ENCODE measurements at regions not wholly inside any gene's neighbourhood (a gene's known extent, or its start where the extent isn't known, plus 50 kb on each side); places are given as distances from the start of the nearest gene placed in this dataset.
"Not testable (repeated sequence)": the region's sequence is repeated elsewhere in the genome, so short reads cannot be mapped to it uniquely, and the experiment has no call there.

DNA sequence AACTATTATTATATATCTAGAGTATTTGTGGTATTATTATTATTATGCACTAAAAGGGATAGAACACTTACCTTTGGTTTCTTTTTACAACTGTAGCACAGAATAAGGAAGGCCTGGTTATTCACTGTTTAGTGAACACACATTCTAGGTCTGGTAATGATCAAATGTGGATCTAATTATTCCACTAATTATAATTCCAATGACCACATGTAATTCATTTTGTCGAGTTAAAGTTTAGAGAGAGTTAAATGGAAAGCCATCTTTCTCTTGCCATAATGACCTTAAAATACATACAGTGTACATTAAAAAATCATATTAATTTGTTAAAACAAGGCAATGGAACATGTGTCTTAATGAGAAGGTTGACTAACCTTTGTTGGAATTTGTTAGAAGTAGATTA is 147.8 kb downstream of the SEM1 start:
- DNase-seq (ENCODE audit: low spot score): no peak

DNA sequence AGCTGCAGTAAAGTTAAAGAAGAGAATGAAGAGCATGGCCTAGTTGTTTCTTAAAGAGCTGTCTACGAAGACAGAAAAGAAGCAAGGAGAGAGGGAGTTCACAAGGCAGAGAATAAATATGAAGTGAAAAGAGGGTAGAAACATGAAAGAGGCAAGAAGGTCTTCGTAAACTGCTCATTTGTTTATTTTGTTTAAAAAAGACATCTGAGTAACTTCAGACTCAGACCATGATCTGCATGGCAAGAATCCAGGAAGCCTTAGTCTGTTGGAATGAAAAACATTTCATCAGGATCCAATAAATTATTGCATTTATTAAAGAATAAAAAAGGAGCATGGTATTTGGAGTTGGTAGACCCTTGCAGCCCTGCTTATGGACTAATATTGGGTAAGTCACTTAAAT is 151.1 kb downstream of the SEM1 start:
- peak; percentile 5 for DNase-seq (ENCODE audit: low spot score)

DNA sequence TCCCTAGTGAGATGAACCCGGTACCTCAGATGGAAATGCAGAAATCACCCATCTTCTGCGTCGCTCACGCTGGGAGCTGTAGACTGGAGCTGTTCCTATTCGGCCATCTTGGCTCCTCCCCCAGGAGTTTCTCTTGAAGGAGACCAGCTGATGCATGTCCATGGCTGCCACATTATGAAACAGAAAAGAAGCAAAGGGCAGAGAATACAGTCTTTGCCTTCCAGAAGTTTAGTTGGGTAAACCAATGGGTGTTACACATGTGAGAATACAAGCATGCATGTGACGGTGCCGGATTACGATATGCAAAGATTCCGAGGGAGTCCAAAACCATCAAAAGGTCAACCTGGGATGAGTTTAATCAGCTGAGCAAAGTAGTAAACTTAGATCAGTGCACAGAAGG is 151.6 kb downstream of the SEM1 start:
- no peak for DNase-seq (ENCODE audit: low spot score)

DNA sequence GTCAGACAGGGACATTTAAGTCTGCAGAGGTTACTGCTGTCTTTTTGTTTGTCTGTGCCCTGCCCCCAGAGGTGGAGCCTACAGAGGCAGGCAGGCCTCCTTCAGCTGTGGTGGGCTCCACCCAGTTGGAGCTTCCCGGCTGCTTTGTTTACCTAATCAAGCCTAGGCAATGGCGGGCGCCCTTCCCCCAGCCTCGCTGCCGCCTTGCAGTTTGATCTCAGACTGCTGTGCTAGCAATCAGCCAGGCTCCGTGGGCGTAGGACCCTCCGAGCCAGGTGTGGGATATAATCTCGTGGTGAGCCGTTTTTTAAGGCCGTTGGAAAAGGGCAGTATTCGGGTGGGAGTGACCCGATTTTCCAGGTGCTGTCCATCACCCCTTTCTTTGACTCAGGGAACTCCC is 152.0 kb downstream of the SEM1 start:
- not testable (repeated sequence) for DNase-seq (ENCODE audit: low spot score)

DNA sequence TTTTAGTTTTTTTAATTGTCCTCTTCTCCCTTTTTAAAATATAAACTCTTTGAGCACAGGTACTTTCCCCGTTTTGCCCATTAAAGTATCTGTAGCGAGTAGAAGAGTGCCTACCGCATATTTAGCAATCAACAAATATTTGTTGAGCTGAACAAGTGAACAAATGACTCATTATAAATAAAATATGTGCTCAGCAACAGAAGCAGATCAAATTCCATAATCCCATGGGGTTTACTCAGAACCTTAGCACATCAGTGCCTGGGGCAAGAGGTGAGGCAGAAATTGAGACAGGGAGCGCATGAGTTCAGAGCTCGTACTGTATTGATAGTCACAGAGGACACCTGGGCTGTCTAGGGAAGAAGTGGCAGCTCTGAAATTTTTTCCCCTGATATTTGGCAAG is 161.0 kb downstream of the SEM1 start:
- no peak for DNase-seq (ENCODE audit: low spot score)

DNA sequence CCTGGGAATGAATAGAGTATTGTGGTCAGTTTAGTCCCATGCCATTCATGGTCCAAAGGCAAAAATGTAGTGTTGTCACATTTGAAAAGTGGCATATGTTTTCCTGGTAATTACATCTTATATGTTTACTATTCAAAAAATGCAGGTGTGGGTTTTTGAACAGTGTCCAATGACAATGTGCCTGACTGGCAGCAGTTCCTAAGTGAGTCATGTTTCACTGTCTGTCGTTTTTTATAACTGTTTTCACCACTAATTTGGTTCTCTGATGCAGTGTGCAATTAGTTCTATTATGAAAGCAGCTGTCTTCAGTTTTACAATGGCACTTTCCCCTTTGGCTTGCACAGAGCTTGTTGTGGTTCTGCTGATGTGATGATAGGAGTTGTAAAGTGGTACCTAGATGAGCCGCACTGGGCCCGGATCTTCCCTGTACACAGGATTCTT is 162.3 kb downstream of the SEM1 start:
- no peak for DNase-seq (ENCODE audit: low spot score)

DNA sequence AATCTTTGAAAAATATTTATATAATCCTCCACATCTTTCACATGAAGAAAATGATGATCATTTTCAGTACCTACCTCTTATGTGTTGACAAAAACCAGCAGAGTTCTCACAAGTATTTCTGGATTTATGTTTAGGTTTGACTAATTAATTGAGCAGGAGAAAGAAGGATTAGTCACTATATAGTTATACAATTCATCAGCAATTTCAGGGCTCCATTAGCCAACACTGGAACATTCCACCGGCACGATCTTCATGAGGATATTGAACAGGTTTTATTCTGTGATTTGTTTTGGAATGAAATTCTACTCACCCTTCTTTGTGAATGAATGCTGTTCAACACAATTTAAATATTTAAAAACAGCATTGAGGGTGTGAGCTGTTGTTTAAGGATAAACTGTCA is 163.2 kb downstream of the SEM1 start:
- no peak for DNase-seq (ENCODE audit: low spot score)

DNA sequence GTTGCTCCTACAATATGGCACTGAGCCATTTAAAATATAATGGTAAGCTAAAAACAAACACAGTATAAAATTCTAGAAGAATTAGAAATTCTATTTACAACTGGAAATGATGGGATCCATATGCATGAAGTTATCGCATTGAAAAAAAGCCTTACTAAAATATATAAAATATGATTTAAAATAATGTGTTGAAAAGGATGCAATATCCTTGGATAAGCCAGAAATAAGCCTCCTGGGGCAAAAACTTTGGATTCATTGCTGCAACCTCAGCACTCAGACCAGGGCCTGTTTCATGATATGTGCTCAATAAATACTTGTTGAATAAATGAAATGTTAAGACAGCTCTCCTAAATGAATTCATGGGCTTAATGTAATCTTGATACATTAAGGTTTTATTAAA is 170.2 kb downstream of the SEM1 start:
- no peak for DNase-seq (ENCODE audit: low spot score)

DNA sequence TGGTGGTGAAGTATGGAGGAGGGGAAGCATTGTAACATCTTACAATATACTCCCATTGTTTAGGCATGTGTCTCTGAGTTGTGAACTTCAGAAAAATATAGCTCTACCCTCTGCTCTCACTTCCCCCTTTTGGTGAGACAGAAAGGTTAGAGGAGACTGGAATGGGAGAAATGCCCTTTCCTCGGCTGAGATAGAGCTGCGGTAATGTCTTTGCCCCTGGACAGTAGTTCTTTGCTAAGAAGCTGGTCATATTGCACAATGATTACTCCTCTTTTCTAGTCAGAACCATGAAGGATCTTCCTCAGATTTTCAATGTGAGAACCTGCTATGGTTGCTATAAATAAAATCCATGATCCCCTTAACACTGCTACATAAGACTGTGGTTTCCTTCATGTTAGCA is 171.0 kb downstream of the SEM1 start:
- DNase-seq (ENCODE audit: low spot score): no peak

DNA sequence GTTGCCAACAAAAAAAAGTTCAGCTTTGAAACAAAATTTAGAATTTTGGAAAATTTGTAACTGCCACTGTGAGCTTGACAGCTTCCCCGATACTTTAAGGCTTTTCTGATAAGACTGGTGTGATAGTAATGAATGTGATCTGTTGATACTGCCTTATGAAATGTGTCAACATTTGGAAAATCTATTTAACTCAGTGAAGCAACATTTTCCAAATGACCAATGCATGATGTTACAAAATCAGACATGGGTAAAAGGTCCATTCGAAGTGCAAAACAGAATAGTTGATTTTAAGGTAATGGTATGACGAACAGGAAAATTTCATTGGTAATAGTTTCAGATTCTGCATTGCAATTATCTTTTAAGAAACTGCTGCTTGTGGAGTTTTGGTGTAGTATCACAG is 175.4 kb downstream of the SEM1 start:
- DNase-seq (ENCODE audit: low spot score): no peak

DNA sequence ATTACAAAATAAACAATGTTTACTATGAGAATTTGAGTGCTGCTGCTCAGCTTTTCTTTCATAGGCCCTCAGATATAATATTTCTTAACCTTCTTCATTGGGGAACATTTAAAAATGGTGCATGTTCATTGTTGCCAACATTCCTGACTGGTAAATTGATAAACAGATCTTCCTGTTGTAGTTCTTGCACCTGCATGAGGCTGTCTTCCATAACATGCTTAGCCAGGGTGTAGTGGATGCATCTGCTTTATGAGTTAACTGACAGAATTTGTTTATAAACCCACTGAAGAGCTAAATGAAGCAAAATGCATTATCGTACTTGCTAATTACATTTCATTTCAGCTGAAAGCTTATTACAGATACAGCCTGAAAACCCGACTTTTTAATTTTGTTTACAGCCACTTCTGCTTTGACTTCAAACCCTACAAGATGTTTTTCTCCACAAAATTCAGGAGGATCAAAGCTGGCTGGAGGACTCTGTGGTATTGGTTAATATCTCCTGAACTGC is 177.2 kb downstream of the SEM1 start:
- DNase-seq (ENCODE audit: low spot score): no peak

DNA sequence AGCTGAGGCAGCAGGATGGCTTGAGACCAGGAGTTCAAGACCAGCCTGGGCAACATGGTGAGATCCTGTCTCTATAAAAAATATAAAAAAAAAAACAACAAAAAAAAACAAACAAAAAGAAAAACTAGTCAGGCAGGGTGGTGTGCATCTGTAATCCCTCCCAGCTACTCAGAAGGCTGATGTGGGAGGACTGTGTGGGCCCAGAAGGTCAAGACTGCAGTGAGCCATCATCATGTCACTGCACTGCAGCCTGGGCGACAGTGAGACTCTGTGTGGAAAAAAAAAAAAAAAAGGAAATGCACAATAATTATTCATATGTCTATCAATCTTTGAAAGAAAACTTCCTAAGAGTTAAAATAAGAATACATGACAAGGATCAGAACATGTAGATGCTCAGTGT is 178.3 kb downstream of the SEM1 start:
- DNase-seq (ENCODE audit: low spot score): no peak

DNA sequence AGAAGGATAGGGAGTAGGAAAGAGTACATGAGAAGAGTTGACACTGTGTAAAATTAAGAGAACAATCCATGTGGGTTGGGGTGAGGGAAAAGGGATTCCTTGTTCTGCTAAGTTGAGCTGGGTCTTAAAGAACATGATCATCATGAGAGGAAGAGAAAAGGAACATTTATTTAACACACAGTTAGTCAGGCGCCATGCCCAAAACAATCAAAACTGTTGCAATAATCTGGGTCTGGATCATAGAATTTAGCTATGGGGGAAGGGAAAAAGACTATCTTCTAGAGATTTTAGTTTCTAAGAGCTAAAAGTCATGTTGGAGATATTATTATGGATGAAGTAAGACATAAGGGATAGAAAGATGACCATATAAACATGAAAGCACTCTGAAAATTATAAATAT is 178.9 kb downstream of the SEM1 start:
- DNase-seq (ENCODE audit: low spot score): no peak

DNA sequence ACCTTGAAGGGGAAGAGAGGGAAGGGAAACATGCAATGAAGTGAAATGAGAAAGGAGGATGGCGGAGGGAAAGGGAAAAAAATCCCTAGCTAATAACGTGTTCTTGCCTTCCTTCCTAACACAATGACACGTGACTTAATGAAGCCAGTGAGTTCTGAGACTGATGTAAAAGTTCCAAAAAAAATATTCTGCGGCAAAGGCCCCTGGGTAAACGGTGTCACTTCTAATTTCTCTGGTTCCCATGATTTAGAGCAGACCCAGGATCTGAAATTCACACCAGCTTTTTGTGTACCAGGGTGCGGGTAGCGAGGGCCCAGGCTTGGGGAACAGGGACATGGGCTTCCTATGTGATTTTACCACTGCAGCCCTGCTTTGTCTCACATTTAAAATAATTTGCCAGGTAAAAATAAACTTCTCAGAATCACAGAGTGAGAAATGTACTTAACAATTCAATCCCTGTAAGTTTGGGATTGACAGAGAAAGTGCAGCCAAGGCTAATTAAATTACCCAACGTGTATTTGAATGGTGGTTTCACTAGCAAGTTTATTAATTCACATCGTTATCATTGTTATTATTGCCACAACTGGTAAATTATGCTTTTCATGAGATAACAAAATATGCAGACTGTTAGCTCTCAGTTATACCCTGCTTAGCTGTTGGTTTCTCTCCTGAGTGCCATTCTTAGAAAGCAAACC is 182.4 kb downstream of the SEM1 start:
- no peak for DNase-seq (ENCODE audit: low spot score)

DNA sequence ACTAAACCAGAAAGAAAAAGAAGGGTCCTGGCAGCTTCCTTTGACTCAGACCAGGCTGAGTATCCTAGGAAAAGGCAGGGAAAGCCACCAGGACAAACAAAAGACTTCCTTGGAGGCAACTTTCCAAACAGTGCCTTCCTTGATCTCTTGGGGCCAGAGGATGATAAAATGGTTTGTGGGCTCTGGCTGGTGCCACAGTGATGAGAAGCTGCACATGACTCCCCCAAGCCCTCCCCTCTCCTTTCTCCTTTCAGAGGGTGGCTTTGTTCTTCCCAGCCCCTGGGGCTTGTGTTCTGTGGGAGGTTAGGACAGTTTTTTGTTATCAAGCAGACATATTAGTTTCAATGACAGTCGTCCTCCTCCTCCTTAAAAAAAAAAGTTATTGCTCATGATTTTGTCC is 183.2 kb downstream of the SEM1 start:
- DNase-seq (ENCODE audit: low spot score): no peak

DNA sequence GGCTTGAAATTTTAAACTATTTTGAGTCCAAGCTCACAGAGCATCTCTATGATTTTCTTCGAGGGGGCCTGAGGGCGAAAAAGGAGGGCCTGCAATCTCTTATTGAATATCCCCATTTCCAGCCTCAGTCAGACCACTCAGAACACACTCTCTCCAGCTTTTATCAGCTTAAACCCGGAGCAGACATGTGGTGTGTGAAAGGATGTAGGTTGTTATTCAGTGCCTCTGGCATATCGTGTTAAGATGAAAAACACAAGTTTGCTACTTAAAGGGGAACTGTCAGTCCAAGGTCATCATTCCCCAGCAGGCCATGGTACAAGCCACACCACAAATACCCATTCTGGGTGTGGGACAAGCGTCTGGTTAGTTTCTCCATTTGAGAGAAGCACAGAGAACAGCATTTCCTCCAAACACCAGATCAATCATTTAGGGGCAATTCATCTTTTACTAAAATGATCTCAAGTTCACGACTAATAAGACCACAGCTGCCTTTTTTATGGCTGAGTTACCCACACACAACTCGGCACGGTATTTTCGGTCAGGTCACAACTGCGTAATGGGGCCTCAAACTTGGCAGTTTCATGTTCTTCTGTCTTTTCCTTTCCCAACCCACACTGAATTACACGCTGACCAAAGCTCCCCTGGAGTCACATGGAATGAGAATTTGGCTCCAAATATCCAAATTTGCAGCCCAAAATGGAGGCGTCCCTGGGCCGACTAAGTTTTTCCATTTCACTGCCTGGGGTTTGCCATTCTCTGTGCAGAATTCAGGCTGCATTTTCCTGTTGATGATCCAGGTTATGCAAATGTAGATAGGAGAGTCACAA is 188.4 kb downstream of the SEM1 start:
- no peak for DNase-seq (ENCODE audit: low spot score)

DNA sequence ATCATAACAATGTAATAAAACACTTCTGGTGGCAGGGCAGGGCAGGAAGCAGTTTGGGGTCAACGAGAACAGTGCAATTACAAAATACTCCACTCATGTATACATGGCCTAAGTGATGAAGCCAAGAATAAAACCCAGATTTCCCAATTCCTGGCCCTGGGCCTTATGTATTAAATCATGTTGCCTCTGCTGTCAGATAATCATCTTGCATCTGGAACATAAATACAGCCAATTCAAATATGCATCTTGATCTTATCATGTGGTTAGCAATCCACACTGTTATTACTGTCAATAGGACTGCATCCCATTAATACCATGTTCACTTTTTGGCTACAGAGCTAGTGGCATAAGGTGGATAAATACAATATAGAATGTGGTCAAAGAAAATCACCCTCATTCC is 186.5 kb upstream of the SLC25A13 start:
- no peak for DNase-seq (ENCODE audit: low spot score)

DNA sequence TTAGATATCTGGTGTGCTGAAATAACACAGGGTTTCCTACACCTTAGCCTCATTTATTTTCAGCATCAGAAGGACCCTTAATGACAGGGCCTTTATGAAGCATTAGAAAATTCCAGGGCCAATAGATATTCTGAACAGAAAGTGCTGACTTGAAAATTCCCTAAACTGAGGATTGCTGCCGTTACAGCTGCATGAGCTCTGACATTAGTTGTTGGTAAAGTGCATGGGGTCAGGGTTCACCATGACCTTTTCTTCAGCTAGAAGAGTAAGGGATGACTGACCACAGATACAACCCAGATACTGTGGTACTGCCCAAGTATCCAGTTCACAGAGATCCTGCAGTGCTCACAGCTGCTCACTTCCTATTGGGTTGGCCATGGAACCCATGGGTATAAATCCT is 181.7 kb upstream of the SLC25A13 start:
- no peak for DNase-seq (ENCODE audit: low spot score)

DNA sequence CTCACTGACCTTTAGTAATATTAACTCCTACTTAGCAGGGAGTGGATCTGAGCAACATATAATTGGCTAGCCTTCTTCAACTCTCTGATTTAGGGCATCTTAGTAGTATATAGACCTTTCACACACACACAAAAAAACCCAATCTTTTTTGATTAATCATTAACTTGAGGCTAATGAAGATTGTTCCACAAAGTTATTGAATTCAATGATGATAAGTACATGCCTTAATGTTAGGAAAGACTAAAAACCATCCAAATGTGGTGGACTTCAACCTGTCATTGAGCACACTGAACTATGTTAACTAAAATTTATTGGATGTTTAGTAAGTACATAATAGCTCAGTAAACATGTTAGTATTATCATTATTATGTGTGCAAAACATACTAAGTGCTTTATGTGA is 179.4 kb upstream of the SLC25A13 start:
- no peak for DNase-seq (ENCODE audit: low spot score)

DNA sequence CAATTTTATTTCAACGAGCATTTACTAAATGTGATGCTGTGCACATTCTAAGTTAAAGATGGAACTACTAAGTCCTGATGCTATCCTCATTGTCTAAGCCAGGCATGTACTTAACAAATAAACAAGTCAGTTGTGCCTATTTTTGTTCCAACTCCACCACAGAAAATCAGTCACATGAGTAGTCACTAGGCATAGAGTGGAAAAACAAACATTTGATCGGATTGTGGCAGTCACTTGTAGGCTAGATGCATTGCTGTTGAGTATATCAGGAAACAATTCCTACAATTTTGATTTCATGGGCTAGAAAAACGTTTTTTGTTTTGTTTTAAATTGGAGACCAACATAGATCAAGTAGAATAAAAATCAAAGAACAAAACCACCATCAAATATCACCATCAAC is 177.6 kb upstream of the SLC25A13 start:
- no peak for DNase-seq (ENCODE audit: low spot score)

DNA sequence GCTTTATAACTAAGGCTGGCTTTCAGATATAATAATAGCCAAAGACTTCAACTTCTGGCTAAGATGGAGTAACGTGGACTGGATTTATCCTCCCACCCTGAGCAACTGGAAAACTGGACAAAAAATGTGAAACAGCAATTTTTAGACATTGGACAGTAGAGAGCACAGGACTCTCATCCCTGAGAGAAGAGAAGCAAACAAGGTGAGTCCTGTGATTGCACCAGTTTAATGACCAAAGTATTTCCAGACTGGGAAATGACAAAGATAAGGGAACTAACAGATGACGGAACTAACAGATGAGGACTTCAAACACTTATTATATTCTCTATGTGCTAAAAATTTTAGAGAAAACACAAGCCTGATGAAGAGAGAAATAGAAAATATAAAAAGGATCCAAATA is 175.7 kb upstream of the SLC25A13 start:
- no peak for DNase-seq (ENCODE audit: low spot score)

DNA sequence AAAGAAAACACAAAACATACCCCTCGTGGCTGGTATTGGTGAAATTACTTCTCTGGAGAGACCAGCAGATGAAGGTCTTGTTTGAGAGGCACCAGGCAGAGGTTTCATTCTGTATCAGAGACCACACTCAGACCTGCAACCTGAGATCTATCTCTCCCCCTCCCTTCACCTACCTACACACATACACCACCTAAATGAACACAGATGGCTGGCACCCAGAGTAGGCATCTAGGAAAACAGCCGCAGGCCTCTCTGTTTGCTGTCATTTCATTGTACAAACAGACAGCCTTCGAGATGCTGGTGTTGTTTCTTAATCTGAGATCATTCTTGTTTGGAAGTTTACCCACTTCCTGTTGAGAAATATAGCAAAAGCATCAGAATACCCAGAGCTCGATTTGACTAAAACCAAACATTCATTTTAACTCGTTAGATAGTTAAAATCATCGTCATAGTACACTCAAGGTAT is 173.9 kb upstream of the SLC25A13 start:
- DNase-seq (ENCODE audit: low spot score): no peak

DNA sequence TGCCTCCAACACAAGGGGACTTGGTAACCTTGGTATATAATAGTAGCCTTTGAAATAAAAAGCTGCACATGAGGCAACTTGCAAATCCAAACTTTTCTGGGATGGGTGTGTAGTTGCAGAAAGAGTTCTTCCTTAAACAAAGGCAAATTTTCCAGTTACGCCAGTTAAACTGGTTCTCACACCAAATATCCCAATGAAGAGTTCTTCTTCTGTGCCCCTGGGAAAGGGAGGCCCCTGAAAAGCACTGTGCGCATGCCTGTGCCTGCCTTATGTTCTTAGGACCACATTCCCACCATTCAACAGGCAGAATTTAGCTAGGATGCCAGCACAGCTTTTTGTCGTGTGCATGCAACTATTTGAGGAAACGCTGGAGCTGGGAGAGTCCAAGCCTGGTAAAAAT is 164.8 kb upstream of the SLC25A13 start:
- DNase-seq (ENCODE audit: low spot score): no peak

Data from AG08396 (cell line).